ENCODE measurements at regions not wholly inside any gene's neighbourhood (a gene's known extent, or its start where the extent isn't known, plus 50 kb on each side); places are given as distances from the start of the nearest gene placed in this dataset.

GRCh38 chr13:47594833-47595232 is 406.2 kb downstream of the SUCLA2 start:
- BruUV-seq (replicated peaks) = no TSS peak
- Histone ChIP-seq H2AFZ (ENCODE audit: low read length) (no peak overlapping the region), H3K9me3 (ENCODE audit: low read length) (0 out of 2 replicates have a peak, but pooled peaks cover 10% of the 10 kb centered on the region), H3K9ac (ENCODE audit: insufficient read depth, low read depth, low read length) (no peak overlapping the region), H3K4me3 (replicated peaks in 1 of 3; ENCODE audit: insufficient read depth in 1 of 3, low read depth in 2 of 3, low read length in 3 of 3) (no peak overlapping the region), H3K4me1 (ENCODE audit: insufficient read depth, low read length) (no peaks in the 10 kb centered on the region), H3K27me3 (ENCODE audit: control insufficient read depth in 1 of 2, insufficient read depth in 2 of 2, low read length in 2 of 2) (no peaks in the 10 kb centered on the region), H4K20me1 (ENCODE audit: insufficient read depth, low read length) (no peaks in the 10 kb centered on the region), H3K36me3 (replicated peaks in 1 of 2; ENCODE audit: control insufficient read depth in 1 of 2, insufficient read depth in 2 of 2, low read length in 2 of 2) (no peaks in the 10 kb centered on the region), H3K79me2 (ENCODE audit: insufficient read depth, low read length) (no peaks in the 10 kb centered on the region), H3K4me2 (ENCODE audit: low read depth, low read length) (no peak overlapping the region), H3K27ac (ENCODE audit: extremely low read length, insufficient read depth, low read length) (no peak overlapping the region)
- FAIRE-seq (no peak), ATAC-seq (peak; percentile 45; the same call in 1 of the 3 replicates), DNase-seq (ENCODE audit: low spot score) (no peak)
- ChIA-PET POLR2A (no interaction called here), CTCF (ENCODE audit: low intra/inter-chr PET ratio, low total read pairs) (no interaction called here)
- TF ChIP-seq CTCF (CRISPR knock-in tag; IDR thresholded peaks at IDR 0.05) (peak; percentile 20; the same call in 1 of the 2 replicates), ZNF333 (CRISPR knock-in tag; IDR thresholded peaks at IDR 0.05; ENCODE audit: borderline replicate concordance) (peak; percentile 98), BORCS8-MEF2B (CRISPR knock-in tag; IDR thresholded peaks at IDR 0.05) (no peak)
- TF ChIP-seq, protein P1, sequence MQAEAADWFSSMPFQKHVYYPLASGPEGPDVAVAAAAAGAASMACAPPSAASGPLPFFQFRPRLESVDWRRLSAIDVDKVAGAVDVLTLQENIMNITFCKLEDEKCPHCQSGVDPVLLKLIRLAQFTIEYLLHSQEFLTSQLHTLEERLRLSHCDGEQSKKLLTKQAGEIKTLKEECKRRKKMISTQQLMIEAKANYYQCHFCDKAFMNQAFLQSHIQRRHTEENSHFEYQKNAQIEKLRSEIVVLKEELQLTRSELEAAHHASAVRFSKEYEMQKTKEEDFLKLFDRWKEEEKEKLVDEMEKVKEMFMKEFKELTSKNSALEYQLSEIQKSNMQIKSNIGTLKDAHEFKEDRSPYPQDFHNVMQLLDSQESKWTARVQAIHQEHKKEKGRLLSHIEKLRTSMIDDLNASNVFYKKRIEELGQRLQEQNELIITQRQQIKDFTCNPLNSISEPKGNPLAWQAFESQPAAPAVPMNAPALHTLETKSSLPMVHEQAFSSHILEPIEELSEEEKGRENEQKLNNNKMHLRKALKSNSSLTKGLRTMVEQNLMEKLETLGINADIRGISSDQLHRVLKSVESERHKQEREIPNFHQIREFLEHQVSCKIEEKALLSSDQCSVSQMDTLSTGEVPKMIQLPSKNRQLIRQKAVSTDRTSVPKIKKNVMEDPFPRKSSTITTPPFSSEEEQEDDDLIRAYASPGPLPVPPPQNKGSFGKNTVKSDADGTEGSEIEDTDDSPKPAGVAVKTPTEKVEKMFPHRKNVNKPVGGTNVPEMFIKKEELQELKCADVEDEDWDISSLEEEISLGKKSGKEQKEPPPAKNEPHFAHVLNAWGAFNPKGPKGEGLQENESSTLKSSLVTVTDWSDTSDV (CRISPR knock-in tag; IDR thresholded peaks at IDR 0.05) = no peak
- intact Hi-C loops (cut with micrococcal nuclease; ENCODE audit: unreplicated experiment) (loop anchor here (5.0 to 10.0 kb wide), 2 partner anchors 180 to 763 kb away; no protein-coding TSS in a partner anchor), in situ Hi-C loops (cut with HindIII; ENCODE audit: extremely low pct_ligation_motif_present, low pct_unique_long_range_greater_than_20kb) (no loop called here)

Data from HepG2 (cell line).